ENCODE measurements at regions not wholly inside any gene's neighbourhood (a gene's known extent, or its start where the extent isn't known, plus 50 kb on each side); places are given as distances from the start of the nearest gene placed in this dataset.

- TF ChIP-seq CTCF (conservative IDR thresholded peaks at IDR 0.05; ENCODE audit: control insufficient read depth, insufficient read depth, low read depth, low read length) = no peak
- no peak overlapping the region for H3K4me3 ChIP-seq (ENCODE audit: control insufficient read depth, low read depth, low read length)
- no peak for DNase-seq (ENCODE audit: low read depth)
Measured at GRCh38 chr10:113357681-113358300, 195.1 kb upstream of the HABP2 start.

GRCh38 chr10:113359655-113360054 is 193.2 kb upstream of the HABP2 start:
- no peak for DNase-seq (ENCODE audit: low read depth)
- no peak for TF ChIP-seq CTCF (conservative IDR thresholded peaks at IDR 0.05; ENCODE audit: control insufficient read depth, insufficient read depth, low read depth, low read length)
- H3K4me3 ChIP-seq (ENCODE audit: control insufficient read depth, low read depth, low read length) = no peak overlapping the region

- no peak overlapping the region for H3K4me3 ChIP-seq (ENCODE audit: control insufficient read depth, low read depth, low read length)
- no peak for TF ChIP-seq CTCF (conservative IDR thresholded peaks at IDR 0.05; ENCODE audit: control insufficient read depth, insufficient read depth, low read depth, low read length)
- no peak for DNase-seq (ENCODE audit: low read depth)
Measured at GRCh38 chr10:113360870-113361269, 192.0 kb upstream of the HABP2 start.

GRCh38 chr10:113362645-113363091 is 190.2 kb upstream of the HABP2 start:
- no peak for TF ChIP-seq CTCF (conservative IDR thresholded peaks at IDR 0.05; ENCODE audit: control insufficient read depth, insufficient read depth, low read depth, low read length)
- no peak overlapping the region for H3K4me3 ChIP-seq (ENCODE audit: control insufficient read depth, low read depth, low read length)
- no peak for DNase-seq (ENCODE audit: low read depth)

GRCh38 chr10:113364227-113364626 is 188.6 kb upstream of the HABP2 start:
- no peak overlapping the region for H3K4me3 ChIP-seq (ENCODE audit: control insufficient read depth, low read depth, low read length)
- DNase-seq (ENCODE audit: low read depth) = no peak
- TF ChIP-seq CTCF (conservative IDR thresholded peaks at IDR 0.05; ENCODE audit: control insufficient read depth, insufficient read depth, low read depth, low read length) = no peak

GRCh38 chr10:113368666-113369364 is 184.0 kb upstream of the HABP2 start:
- H3K4me3 ChIP-seq (ENCODE audit: control insufficient read depth, low read depth, low read length) = no peak overlapping the region
- no peak for TF ChIP-seq CTCF (conservative IDR thresholded peaks at IDR 0.05; ENCODE audit: control insufficient read depth, insufficient read depth, low read depth, low read length)
- no peak for DNase-seq (ENCODE audit: low read depth)

Data from fibroblast of mammary gland (primary cell).